GM12891 (cell line): ENCODE measurements at regions not wholly inside any gene's neighbourhood (a gene's known extent, or its start where the extent isn't known, plus 50 kb on each side); places are given as distances from the start of the nearest gene placed in this dataset.
"Not testable (repeated sequence)": the region's sequence is repeated elsewhere in the genome, so short reads cannot be mapped to it uniquely, and the experiment has no call there.

Source experiments
- PAX5 ChIP-seq: IDR thresholded peaks from 2 replicates; pipeline ENCODE4 v1.6.1; 2011; ENCODE audit warnings: low read length, moderate library complexity, mild to moderate bottlenecking; ENCODE audit not compliant: insufficient read depth, severe bottlenecking
- POLR2A ChIP-seq: IDR thresholded peaks from 2 replicates; pipeline ENCODE4 v1.6.1; 2011; ENCODE audit warnings: low read depth, low read length, control low read depth
- POLR2AphosphoS5 ChIP-seq: IDR thresholded peaks from 2 replicates; pipeline ENCODE4 v1.6.1; 2011; ENCODE audit warnings: low read depth, low read length, control low read depth
- POU2F2 ChIP-seq: IDR thresholded peaks from 2 replicates; pipeline ENCODE4 v1.6.1; 2011; ENCODE audit warnings: low read depth, mild to moderate bottlenecking, control low read depth, low read length, moderate library complexity
- SPI1 ChIP-seq: IDR thresholded peaks from 2 replicates; pipeline ENCODE4 v1.6.1; 2011; ENCODE audit warnings: low read depth, low read length, control low read depth
- TAF1 ChIP-seq: IDR thresholded peaks from 2 replicates; pipeline ENCODE4 v1.6.1; 2011; ENCODE audit warnings: low read depth, low read length, control low read depth

DNA sequence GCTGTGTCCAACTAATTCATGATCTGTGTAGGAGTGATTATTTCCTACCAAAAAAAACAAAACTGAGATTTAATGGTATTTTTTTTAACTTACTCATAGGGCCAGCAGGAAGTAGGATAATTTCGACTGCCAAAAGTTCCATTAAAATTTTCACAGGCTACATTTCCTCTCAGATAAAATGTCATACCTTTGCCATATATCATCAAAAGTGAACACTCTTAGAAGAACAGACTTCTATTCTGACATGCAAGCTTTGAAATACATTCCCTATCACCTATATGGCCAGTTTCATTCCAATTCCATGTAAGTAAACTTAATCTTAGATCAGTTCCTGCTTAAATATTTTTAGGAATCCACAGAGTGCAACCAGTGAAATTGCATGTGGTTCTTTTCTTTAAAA is 1636.7 kb downstream of the CDY2B start:
- TF ChIP-seq POLR2AphosphoS5, POLR2A, TAF1, POU2F2, SPI1, PAX5: not testable (repeated sequence)
